GM19324 (cell line): ENCODE measurements at regions not wholly inside any gene's neighbourhood (a gene's known extent, or its start where the extent isn't known, plus 50 kb on each side); places are given as distances from the start of the nearest gene placed in this dataset.

Source experiments
- ATAC-seq: cut with Tn5 transposase; IDR thresholded peaks from one replicate; pipeline ENCODE4 v1.9.1; 2021; ENCODE audit warnings: mild to moderate bottlenecking, moderate library complexity; ENCODE audit not compliant: unreplicated experiment, low FRiP score

GRCh38 chr18:78086931-78087330 is 837.3 kb downstream of the GALR1 start:
- no peak for ATAC-seq

- no peak for ATAC-seq
These were observed 837.7 kb downstream of the GALR1 start for GRCh38 chr18:78087338-78087737.

- ATAC-seq, result no peak
These were observed 840.9 kb downstream of the GALR1 start for GRCh38 chr18:78090584-78090983.

- no peak for ATAC-seq
These were observed 843.3 kb downstream of the GALR1 start for GRCh38 chr18:78092901-78093300.

GRCh38 chr18:78099979-78100588 is 850.4 kb downstream of the GALR1 start:
- no peak for ATAC-seq

GRCh38 chr18:78101091-78101490 is 851.4 kb downstream of the GALR1 start:
- ATAC-seq, result no peak

GRCh38 chr18:78102135-78102534 is 852.5 kb downstream of the GALR1 start:
- no peak for ATAC-seq

- no peak for ATAC-seq
These were observed 856.0 kb downstream of the GALR1 start for GRCh38 chr18:78105611-78106010.

GRCh38 chr18:78106946-78107345 is 857.3 kb downstream of the GALR1 start:
- ATAC-seq, result no peak

- ATAC-seq, result no peak
These were observed 857.7 kb downstream of the GALR1 start for GRCh38 chr18:78107363-78107762.

- ATAC-seq, result no peak
These were observed 858.9 kb downstream of the GALR1 start for GRCh38 chr18:78108554-78108953.

- no peak for ATAC-seq
These were observed 863.7 kb downstream of the GALR1 start for GRCh38 chr18:78113136-78113939.

- ATAC-seq, result no peak
These were observed 864.2 kb downstream of the GALR1 start for GRCh38 chr18:78113940-78114251.

- no peak for ATAC-seq
These were observed 863.6 kb upstream of the SALL3 start for GRCh38 chr18:78115896-78116561.

- ATAC-seq, result no peak
These were observed 856.3 kb upstream of the SALL3 start for GRCh38 chr18:78123144-78123909.

- no peak for ATAC-seq
These were observed 855.5 kb upstream of the SALL3 start for GRCh38 chr18:78123926-78124797.

GRCh38 chr18:78125206-78125896 is 854.3 kb upstream of the SALL3 start:
- no peak for ATAC-seq

- ATAC-seq, result no peak
These were observed 853.5 kb upstream of the SALL3 start for GRCh38 chr18:78126106-78126505.

- ATAC-seq, result no peak
These were observed 853.1 kb upstream of the SALL3 start for GRCh38 chr18:78126536-78126935.

GRCh38 chr18:78127041-78127440 is 852.6 kb upstream of the SALL3 start:
- no peak for ATAC-seq
